Mucosa of descending colon (tissue), 3 donors: ENCODE measurements at regions not wholly inside any gene's neighbourhood (a gene's known extent, or its start where the extent isn't known, plus 50 kb on each side); places are given as distances from the start of the nearest gene placed in this dataset.

Source experiments
- ATAC-seq: fragments of 200-7000 bp; cut with Tn5 transposase; one replicate; pipeline ENCODE4 v1.9.1; 2020; ENCODE audit warnings: mild to moderate bottlenecking, moderate library complexity
- DNase-seq, 3 donors: peaks; one replicate each; pipeline ENCODE4 v3.0.0-alpha.2; 2020
- H3K36me3 ChIP-seq: fragments of 200-600 bp; one replicate; pipeline ENCODE4 v1.8.0; 2021; ENCODE audit warnings: low read depth, mild to moderate bottlenecking
- H3K4me1 ChIP-seq: fragments of 200-600 bp; one replicate; pipeline ENCODE4 v1.8.0; 2021; ENCODE audit warnings: low read depth, mild to moderate bottlenecking
- H3K4me3 ChIP-seq: fragments of 200-600 bp; one replicate; pipeline ENCODE4 v1.8.0; 2021; ENCODE audit warnings: mild to moderate bottlenecking
- H3K9me3 ChIP-seq: fragments of 200-600 bp; one replicate; pipeline ENCODE4 v1.8.0; 2021; ENCODE audit warnings: mild to moderate bottlenecking
- intact Hi-C, 2 donors: fragments of 100-400 bp; cut with DNase I in 1 of 2; cut with micrococcal nuclease in 1 of 2; formaldehyde crosslinking; loops; one replicate each; pipeline versions ENCODE4 v1.11.0 to v1.11.1; 2022; cut with DNase I, micrococcal nuclease
- TF ChIP-seq, protein P1 (sequence below): fragments of 200-600 bp; IDR thresholded peaks from one replicate; pipeline ENCODE4 v1.8.0; 2022; ENCODE audit warnings: antibody characterized with exemption, mild to moderate bottlenecking
- donor health status: DM: no; HTN: no; CAD: no; lungs with moderate emphysema.
- donor health status: DM: no; HTN: no; CAD: no.
- donor health status: DM: no; HTN: yes; CAD: no.

DNA sequence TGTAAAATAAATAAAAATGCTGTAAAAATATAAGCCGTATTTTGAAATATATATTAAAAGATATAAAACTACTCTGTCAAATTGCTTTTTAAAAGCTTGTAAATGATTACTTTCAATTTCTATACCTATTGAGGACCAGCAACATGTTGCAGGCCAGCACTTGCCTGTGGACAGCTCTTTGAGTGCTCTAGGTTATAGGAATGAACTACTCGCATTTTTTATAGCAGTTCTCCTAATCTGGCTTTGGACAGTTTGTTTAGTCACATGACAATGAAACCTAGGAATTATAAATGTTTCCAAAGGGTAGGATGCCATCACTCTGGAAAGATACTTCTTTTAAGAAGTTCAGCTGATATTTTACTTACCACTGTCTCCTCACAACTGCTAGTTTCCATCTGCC, 117.7 kb upstream of the PTPRZ1 start:
- DNase-seq (no peak), ATAC-seq (no peak)
- Histone ChIP-seq H3K4me1 (no peaks in the 10 kb centered on the region), H3K9me3 (no peaks in the 10 kb centered on the region), H3K36me3 (no peaks in the 10 kb centered on the region), H3K4me3 (no peak overlapping the region)
- intact Hi-C loops, result no loop called here
- TF ChIP-seq, protein P1, sequence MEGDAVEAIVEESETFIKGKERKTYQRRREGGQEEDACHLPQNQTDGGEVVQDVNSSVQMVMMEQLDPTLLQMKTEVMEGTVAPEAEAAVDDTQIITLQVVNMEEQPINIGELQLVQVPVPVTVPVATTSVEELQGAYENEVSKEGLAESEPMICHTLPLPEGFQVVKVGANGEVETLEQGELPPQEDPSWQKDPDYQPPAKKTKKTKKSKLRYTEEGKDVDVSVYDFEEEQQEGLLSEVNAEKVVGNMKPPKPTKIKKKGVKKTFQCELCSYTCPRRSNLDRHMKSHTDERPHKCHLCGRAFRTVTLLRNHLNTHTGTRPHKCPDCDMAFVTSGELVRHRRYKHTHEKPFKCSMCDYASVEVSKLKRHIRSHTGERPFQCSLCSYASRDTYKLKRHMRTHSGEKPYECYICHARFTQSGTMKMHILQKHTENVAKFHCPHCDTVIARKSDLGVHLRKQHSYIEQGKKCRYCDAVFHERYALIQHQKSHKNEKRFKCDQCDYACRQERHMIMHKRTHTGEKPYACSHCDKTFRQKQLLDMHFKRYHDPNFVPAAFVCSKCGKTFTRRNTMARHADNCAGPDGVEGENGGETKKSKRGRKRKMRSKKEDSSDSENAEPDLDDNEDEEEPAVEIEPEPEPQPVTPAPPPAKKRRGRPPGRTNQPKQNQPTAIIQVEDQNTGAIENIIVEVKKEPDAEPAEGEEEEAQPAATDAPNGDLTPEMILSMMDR, result no peak

DNA sequence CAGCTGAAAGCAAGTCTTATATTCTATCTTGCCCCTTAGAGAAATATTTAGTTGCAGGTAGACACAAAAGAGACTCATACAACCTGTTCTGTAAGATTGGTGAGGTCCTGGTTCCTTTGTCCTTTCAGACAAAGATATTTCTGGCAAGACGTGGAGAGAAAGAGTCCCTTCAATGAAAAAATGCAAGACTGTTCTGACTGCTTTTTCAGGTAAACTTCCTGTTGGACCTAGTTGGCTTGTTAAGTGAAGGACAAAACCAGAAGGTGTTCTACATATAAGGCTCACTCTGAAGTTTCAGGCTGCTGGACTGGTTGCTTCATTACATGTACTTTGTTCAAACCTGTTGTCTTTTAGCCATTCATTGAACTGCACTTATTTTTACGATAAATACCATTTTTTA, 119.0 kb upstream of the PTPRZ1 start:
- TF ChIP-seq, protein P1, result no peak
- Histone ChIP-seq H3K9me3 (no peaks in the 10 kb centered on the region), H3K36me3 (no peaks in the 10 kb centered on the region), H3K4me1 (no peaks in the 10 kb centered on the region), H3K4me3 (no peak overlapping the region)
- ATAC-seq, result no peak
- intact Hi-C loops, result no loop called here
- DNase-seq, result no peak

DNA sequence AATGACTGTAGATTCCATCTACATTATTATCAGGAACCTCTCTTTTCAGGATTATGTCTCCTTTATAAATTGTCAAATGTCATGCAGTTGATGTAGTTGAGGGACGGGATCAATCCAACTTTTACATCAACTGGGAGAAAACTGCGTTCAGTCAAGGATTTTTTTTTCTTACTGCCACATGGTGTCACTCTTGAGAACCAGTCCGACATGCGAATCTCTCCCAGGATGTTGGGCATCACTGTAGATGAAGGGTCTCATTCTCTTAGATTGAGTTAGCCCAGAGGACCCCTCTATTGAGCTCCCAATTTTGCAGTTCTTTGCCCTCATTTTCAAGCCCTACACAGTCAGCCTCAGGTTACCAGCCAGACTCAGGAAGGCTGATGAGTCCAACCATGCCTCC, 120.3 kb upstream of the PTPRZ1 start:
- ATAC-seq (no peak), DNase-seq (peak in 1 of 3 donors; percentile 1)
- TF ChIP-seq, protein P1, result no peak
- Histone ChIP-seq H3K4me3 (no peak overlapping the region), H3K36me3 (no peaks in the 10 kb centered on the region), H3K9me3 (no peaks in the 10 kb centered on the region), H3K4me1 (no peaks in the 10 kb centered on the region)
- intact Hi-C loops, result no loop called here

DNA sequence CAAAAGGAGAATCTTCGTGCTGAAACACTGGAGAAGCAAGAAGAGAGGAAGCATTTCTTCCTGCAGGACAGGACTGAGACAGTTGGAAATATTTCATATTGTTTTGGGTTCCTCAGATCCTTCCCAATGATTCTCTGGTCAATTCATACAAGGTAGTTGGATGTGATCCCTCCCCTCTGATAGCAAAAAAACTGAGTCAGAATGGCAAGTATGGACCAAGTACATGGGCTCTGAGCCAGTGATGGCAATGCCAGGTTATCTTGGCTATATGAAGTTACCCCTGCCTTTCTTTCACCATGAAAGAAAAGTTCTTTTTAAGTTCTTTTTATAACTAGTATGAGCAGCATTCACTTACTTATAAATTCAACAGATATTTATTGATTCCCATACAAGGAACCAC, 124.4 kb upstream of the PTPRZ1 start:
- Histone ChIP-seq H3K4me1 (no peaks in the 10 kb centered on the region), H3K36me3 (no peaks in the 10 kb centered on the region), H3K9me3 (no peaks in the 10 kb centered on the region), H3K4me3 (no peak overlapping the region)
- intact Hi-C loops, result no loop called here
- TF ChIP-seq, protein P1, result no peak
- DNase-seq (no peak), ATAC-seq (no peak)

DNA sequence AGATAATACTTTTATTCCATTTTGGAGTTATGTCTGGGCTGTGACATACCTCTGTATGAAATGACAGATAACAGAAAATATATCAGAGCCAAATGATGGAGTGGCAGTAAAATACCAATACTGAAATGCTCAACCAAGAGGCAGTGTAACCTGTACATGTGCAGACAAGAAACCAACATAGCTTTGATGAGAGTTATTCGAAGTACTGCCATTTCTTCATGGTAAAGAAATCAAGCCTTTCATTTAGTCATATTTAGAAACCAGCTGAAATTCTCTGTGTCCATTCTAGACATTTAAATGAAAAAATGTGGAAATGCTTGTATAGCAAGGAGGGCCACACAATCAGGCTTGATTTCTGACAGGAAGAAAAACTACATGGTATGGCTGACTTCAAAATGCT, 127.1 kb upstream of the PTPRZ1 start:
- no peaks in the 10 kb centered on the region for H3K9me3 ChIP-seq
- TF ChIP-seq, protein P1, result no peak
- DNase-seq, result no peak
- no peaks in the 10 kb centered on the region for H3K36me3 ChIP-seq
- intact Hi-C loops, result no loop called here
- H3K4me3 ChIP-seq, result no peak overlapping the region
- ATAC-seq, result no peak
- no peaks in the 10 kb centered on the region for H3K4me1 ChIP-seq

DNA sequence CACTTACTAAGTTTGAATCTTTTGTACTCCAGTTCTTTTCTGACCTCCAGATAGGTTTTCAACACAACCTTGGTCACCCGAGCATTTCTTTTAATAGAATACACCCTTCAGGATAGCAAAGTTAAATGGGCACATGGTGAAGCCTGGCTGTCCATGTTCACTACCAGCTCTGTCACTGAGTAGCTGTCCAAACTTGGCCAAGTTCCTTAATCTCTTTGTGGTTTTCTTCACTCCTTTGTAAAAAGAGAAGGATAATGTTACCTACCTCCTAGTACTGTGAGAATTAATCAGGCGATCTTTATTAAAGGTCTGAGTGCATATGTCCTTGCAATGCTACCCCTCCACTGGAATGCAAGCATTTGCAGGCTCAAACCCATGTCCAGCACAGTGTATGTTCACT, 128.1 kb upstream of the PTPRZ1 start:
- Histone ChIP-seq H3K4me1 (no peaks in the 10 kb centered on the region), H3K9me3 (no peaks in the 10 kb centered on the region), H3K36me3 (no peaks in the 10 kb centered on the region), H3K4me3 (no peak overlapping the region)
- no peak for ATAC-seq
- no peak for DNase-seq
- TF ChIP-seq, protein P1, result no peak
- intact Hi-C loops, result no loop called here
